Endothelial cell of umbilical vein (primary cell): ENCODE measurements at regions not wholly inside any gene's neighbourhood (a gene's known extent, or its start where the extent isn't known, plus 50 kb on each side); places are given as distances from the start of the nearest gene placed in this dataset.

Experiments used
- GATA2 ChIP-seq: IDR thresholded peaks from 2 replicates; pipeline ENCODE4 v1.7.0; 2011; ENCODE audit warnings: low read depth, mild to moderate bottlenecking, moderate library complexity, mixed read lengths, low read length; ENCODE audit not compliant: insufficient read length, insufficient read depth
- MYC ChIP-seq: IDR thresholded peaks from one replicate; pipeline ENCODE4 v1.6.1; 2011; ENCODE audit warnings: mild to moderate bottlenecking, low read depth, low read length
- POLR2A ChIP-seq: IDR thresholded peaks from 2 replicates; pipeline ENCODE4 v1.6.1; 2012; ENCODE audit warnings: low read depth, mild to moderate bottlenecking, control low read depth, low read length
- POLR2AphosphoS5 ChIP-seq: IDR thresholded peaks from 2 replicates; pipeline ENCODE4 v1.6.1; 2012; ENCODE audit warnings: low read depth, mild to moderate bottlenecking, control low read depth, low read length, moderate library complexity; ENCODE audit not compliant: insufficient read depth
- TF ChIP-seq, protein P1 (sequence below), 2 donors: IDR thresholded peaks; 1 replicate in 1 of 2; 2 replicates in 1 of 2; pipeline ENCODE4 v1.5.1; 2011; ENCODE audit warnings: low read length in 2 of 2, mild to moderate bottlenecking in 2 of 2, moderate library complexity in 2 of 2, control low read depth in 1 of 2, inconsistent platforms in 1 of 2, low read depth in 1 of 2; ENCODE audit not compliant: insufficient read depth in 1 of 2; ENCODE audit errors: extremely low read depth in 1 of 2
- TF ChIP-seq, protein P2 (sequence below): IDR thresholded peaks from 2 replicates; pipeline ENCODE4 v1.6.1; 2011; ENCODE audit not compliant: insufficient read depth, insufficient read length

DNA sequence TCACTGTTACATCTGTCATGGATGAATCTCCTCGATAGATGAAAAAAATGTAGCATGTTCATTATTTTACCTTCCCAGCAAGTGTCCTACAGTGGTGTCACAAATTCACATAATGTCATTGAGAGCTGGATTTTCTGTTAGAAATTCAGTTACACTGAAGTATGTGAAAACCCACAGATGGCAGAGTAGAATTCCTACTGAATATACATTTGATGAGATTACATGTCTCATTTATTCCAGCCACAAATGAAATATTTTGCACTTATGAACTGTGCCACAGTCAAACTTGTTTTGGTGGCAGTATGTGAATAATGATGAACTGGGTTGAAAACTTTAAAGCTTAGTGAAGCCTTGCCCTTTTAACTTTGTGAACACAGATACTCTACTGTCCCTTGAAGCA lies 301.9 kb upstream of the DPYD start:
- TF ChIP-seq, protein P1, sequence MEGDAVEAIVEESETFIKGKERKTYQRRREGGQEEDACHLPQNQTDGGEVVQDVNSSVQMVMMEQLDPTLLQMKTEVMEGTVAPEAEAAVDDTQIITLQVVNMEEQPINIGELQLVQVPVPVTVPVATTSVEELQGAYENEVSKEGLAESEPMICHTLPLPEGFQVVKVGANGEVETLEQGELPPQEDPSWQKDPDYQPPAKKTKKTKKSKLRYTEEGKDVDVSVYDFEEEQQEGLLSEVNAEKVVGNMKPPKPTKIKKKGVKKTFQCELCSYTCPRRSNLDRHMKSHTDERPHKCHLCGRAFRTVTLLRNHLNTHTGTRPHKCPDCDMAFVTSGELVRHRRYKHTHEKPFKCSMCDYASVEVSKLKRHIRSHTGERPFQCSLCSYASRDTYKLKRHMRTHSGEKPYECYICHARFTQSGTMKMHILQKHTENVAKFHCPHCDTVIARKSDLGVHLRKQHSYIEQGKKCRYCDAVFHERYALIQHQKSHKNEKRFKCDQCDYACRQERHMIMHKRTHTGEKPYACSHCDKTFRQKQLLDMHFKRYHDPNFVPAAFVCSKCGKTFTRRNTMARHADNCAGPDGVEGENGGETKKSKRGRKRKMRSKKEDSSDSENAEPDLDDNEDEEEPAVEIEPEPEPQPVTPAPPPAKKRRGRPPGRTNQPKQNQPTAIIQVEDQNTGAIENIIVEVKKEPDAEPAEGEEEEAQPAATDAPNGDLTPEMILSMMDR (IDR thresholded peaks at IDR 0.05; ENCODE audit: extremely low read depth in 1 of 2, insufficient read depth in 1 of 2, low read depth in 1 of 2, low read length in 2 of 2), result no peak
- TF ChIP-seq POLR2AphosphoS5, result no peak
- TF ChIP-seq, protein P2, sequence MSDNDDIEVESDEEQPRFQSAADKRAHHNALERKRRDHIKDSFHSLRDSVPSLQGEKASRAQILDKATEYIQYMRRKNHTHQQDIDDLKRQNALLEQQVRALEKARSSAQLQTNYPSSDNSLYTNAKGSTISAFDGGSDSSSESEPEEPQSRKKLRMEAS, result no peak
- no peak for TF ChIP-seq MYC
- no peak for TF ChIP-seq POLR2A
- TF ChIP-seq GATA2, result no peak
